ENCODE measurements at regions not wholly inside any gene's neighbourhood (a gene's known extent, or its start where the extent isn't known, plus 50 kb on each side); places are given as distances from the start of the nearest gene placed in this dataset.

DNA sequence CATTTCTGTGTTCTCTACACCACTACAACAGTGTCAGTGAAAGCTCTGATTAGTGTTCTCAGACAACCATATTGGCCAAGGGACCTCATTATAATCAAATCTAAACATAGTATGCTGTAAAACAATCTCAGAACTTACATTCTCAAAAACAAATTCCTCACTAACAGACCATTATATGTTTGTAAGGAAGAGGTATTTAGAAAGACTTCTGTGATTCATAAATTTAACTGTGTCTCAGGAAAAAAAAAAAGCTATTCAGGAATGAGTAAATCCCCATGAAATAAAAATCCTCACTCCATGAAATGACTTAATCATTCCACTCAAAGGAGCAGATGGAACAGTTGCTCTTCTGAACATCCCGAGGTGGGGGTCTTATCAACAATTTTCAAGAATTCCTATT, 413.0 kb downstream of the CDH2 start:
- TF ChIP-seq, protein P1, sequence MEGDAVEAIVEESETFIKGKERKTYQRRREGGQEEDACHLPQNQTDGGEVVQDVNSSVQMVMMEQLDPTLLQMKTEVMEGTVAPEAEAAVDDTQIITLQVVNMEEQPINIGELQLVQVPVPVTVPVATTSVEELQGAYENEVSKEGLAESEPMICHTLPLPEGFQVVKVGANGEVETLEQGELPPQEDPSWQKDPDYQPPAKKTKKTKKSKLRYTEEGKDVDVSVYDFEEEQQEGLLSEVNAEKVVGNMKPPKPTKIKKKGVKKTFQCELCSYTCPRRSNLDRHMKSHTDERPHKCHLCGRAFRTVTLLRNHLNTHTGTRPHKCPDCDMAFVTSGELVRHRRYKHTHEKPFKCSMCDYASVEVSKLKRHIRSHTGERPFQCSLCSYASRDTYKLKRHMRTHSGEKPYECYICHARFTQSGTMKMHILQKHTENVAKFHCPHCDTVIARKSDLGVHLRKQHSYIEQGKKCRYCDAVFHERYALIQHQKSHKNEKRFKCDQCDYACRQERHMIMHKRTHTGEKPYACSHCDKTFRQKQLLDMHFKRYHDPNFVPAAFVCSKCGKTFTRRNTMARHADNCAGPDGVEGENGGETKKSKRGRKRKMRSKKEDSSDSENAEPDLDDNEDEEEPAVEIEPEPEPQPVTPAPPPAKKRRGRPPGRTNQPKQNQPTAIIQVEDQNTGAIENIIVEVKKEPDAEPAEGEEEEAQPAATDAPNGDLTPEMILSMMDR (IDR thresholded peaks at IDR 0.05) = no peak
- no peak for TF ChIP-seq POLR2A (IDR thresholded peaks at IDR 0.05)

All from lower leg skin (tissue), 3 donors.